SK-N-SH treated with all-trans-retinoic acid at 6 μM for 48 hours (cell line): ENCODE measurements at regions not wholly inside any gene's neighbourhood (a gene's known extent, or its start where the extent isn't known, plus 50 kb on each side); places are given as distances from the start of the nearest gene placed in this dataset.

Source experiments
- ATAC-seq: fragments of 200-7000 bp; cut with Tn5 transposase; 3 replicates; pipeline ENCODE4 v1.9.1; 2020; ENCODE audit warnings: mild to moderate bottlenecking, moderate library complexity
- ARNTL ChIP-seq: fragments of 450-650 bp; formaldehyde crosslinking; IDR thresholded peaks from 2 replicates; pipeline ENCODE4 v1.5.0; 2020; ENCODE audit warnings: low read depth, mild to moderate bottlenecking, moderate library complexity, borderline replicate concordance
- BACH2 ChIP-seq: fragments of 250-450 bp; sonication (Bioruptor Pico); IDR thresholded peaks from 2 replicates; pipeline ENCODE4 v1.9.0; 2021; ENCODE audit warnings: mild to moderate bottlenecking, borderline replicate concordance
- CSDC2 ChIP-seq: fragments of 250-450 bp; sonication (Bioruptor Pico); IDR thresholded peaks from 2 replicates; pipeline ENCODE4 v1.5.0; 2020; ENCODE audit warnings: mild to moderate bottlenecking, moderate library complexity
- ESRRG ChIP-seq: fragments of 250-450 bp; sonication (Bioruptor Pico); IDR thresholded peaks from 2 replicates; pipeline ENCODE4 v1.6.1; 2021; ENCODE audit warnings: mild to moderate bottlenecking
- GLIS3 ChIP-seq: fragments of 250-450 bp; sonication (Bioruptor Pico); IDR thresholded peaks from 2 replicates; pipeline ENCODE4 v1.5.0; 2020; ENCODE audit warnings: mild to moderate bottlenecking, moderate library complexity
- ISL1 ChIP-seq: fragments of 250-450 bp; sonication (Bioruptor Pico); IDR thresholded peaks from 2 replicates; pipeline ENCODE4 v2.1.2; 2022; ENCODE audit warnings: mild to moderate bottlenecking, moderate library complexity
- OSR1 ChIP-seq: fragments of 250-450 bp; sonication (Bioruptor Pico); IDR thresholded peaks from 2 replicates; pipeline ENCODE4 v1.8.0; 2022; ENCODE audit warnings: moderate library complexity, mild to moderate bottlenecking, inconsistent platforms
- PPARA ChIP-seq: fragments of 250-450 bp; sonication (Bioruptor Pico); IDR thresholded peaks from 2 replicates; pipeline ENCODE4 v1.5.0; 2020; ENCODE audit warnings: mild to moderate bottlenecking, borderline replicate concordance
- SNAI2 ChIP-seq: fragments of 250-450 bp; sonication (Bioruptor Pico); IDR thresholded peaks from 2 replicates; pipeline ENCODE4 v1.5.0; 2020; ENCODE audit warnings: mild to moderate bottlenecking, moderate library complexity
- TCF4 ChIP-seq: fragments of 250-450 bp; sonication (Bioruptor Pico); IDR thresholded peaks from 2 replicates; pipeline ENCODE4 v1.8.0; 2021; ENCODE audit warnings: mild to moderate bottlenecking, moderate library complexity, borderline replicate concordance
- TOX ChIP-seq: fragments of 250-450 bp; sonication (Bioruptor Pico); IDR thresholded peaks from 2 replicates; pipeline ENCODE4 v1.8.0; 2021; ENCODE audit warnings: mild to moderate bottlenecking, moderate library complexity, borderline replicate concordance
- ZC3H10 ChIP-seq: fragments of 250-450 bp; sonication (Bioruptor Pico); IDR thresholded peaks from 2 replicates; pipeline ENCODE4 v1.5.1; 2021; ENCODE audit warnings: mild to moderate bottlenecking, moderate library complexity
- ZFP3 ChIP-seq: fragments of 250-450 bp; sonication (Bioruptor Pico); IDR thresholded peaks from 2 replicates; pipeline ENCODE4 v1.5.0; 2020; ENCODE audit warnings: mild to moderate bottlenecking, moderate library complexity
- ZFP30 ChIP-seq: fragments of 450-650 bp; formaldehyde crosslinking; IDR thresholded peaks from 2 replicates; pipeline ENCODE4 v1.5.0; 2022; ENCODE audit warnings: mild to moderate bottlenecking, moderate library complexity
- ZNF565 ChIP-seq: fragments of 450-650 bp; formaldehyde crosslinking; conservative IDR thresholded peaks from 2 replicates; pipeline ENCODE4 v1.5.0; 2020; ENCODE audit warnings: low read depth, mild to moderate bottlenecking, moderate library complexity
- ZNF70 ChIP-seq: fragments of 450-650 bp; formaldehyde crosslinking; IDR thresholded peaks from 2 replicates; pipeline ENCODE4 v1.5.0; 2020; ENCODE audit warnings: mild to moderate bottlenecking, moderate library complexity
- ZNF8 ChIP-seq: fragments of 450-650 bp; formaldehyde crosslinking; IDR thresholded peaks from 2 replicates; pipeline ENCODE4 v1.5.0; 2020; ENCODE audit warnings: mild to moderate bottlenecking, moderate library complexity
- TF ChIP-seq, protein P1 (sequence below): fragments of 250-450 bp; sonication (Bioruptor Pico); IDR thresholded peaks from 2 replicates; pipeline ENCODE4 v1.5.1; 2021; ENCODE audit warnings: mild to moderate bottlenecking, moderate library complexity
- TF ChIP-seq, protein P2 (sequence below): fragments of 250-450 bp; sonication (Bioruptor Pico); IDR thresholded peaks from 2 replicates; pipeline ENCODE4 v1.5.0; 2020; ENCODE audit warnings: mild to moderate bottlenecking, moderate library complexity
- TF ChIP-seq, protein P3 (sequence below): fragments of 250-450 bp; sonication (Bioruptor Pico); IDR thresholded peaks from 2 replicates; pipeline ENCODE4 v1.5.1; 2020; ENCODE audit warnings: low read depth, mild to moderate bottlenecking, moderate library complexity

DNA sequence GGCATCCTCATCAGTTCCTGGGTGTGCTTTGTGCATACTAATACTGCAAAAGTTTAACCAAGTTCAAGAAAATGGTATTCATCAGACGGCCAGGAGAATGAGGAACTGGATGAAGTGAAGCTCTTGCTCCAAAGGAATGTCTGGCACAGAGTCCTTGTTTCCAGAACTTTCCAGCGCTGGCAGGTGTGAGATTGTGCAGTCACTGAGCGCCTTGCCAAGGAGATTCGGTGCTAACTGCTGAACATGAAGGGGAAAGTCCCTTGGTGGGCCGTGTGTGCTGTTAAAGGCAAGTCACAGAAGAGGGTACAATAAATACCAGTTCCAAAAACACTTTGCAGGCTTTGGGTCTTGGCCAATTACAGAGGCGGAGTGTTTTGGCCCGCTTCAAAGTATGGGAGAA, 262.3 kb upstream of the SOX4 start:
- ATAC-seq = no peak
- TF ChIP-seq CSDC2 (CRISPR knock-in tag) (no peak), PPARA (CRISPR knock-in tag) (no peak), ZC3H10 (CRISPR knock-in tag) (no peak), ZNF70 (no peak), ISL1 (no peak), OSR1 (CRISPR knock-in tag) (no peak), TCF4 (CRISPR knock-in tag) (no peak), ZNF8 (CRISPR knock-in tag) (no peak)
- TF ChIP-seq, protein P1, sequence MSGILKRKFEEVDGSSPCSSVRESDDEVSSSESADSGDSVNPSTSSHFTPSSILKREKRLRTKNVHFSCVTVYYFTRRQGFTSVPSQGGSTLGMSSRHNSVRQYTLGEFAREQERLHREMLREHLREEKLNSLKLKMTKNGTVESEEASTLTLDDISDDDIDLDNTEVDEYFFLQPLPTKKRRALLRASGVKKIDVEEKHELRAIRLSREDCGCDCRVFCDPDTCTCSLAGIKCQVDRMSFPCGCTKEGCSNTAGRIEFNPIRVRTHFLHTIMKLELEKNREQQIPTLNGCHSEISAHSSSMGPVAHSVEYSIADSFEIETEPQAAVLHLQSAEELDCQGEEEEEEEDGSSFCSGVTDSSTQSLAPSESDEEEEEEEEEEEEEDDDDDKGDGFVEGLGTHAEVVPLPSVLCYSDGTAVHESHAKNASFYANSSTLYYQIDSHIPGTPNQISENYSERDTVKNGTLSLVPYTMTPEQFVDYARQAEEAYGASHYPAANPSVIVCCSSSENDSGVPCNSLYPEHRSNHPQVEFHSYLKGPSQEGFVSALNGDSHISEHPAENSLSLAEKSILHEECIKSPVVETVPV (CRISPR knock-in tag) = no peak
- TF ChIP-seq, all 23 proteins: peak for 0

DNA sequence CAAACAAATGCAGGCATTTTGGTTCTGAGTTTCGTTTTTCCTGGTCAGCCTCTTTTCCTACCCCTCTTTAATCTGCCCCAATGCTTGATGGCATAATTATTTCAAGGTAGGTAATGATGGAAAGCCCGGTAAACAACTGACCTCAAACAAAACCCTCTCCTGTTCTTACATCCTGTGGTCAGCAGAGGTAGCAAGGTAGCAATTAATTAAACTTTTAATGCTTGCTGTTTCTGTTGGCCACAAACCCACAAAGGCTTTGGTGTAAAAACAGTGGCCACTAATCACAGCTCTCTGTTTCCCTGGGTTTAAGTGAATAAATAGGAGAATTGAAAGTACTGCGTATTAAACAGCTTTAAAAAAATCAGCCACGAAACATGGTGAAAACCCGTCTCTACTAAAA, 261.5 kb upstream of the SOX4 start:
- TF ChIP-seq ARNTL (CRISPR knock-in tag) (no peak), ESRRG (no peak), ZFP3 (CRISPR knock-in tag) (no peak), OSR1 (CRISPR knock-in tag) (no peak), CSDC2 (CRISPR knock-in tag) (no peak), GLIS3 (CRISPR knock-in tag) (no peak)
- TF ChIP-seq, protein P2, sequence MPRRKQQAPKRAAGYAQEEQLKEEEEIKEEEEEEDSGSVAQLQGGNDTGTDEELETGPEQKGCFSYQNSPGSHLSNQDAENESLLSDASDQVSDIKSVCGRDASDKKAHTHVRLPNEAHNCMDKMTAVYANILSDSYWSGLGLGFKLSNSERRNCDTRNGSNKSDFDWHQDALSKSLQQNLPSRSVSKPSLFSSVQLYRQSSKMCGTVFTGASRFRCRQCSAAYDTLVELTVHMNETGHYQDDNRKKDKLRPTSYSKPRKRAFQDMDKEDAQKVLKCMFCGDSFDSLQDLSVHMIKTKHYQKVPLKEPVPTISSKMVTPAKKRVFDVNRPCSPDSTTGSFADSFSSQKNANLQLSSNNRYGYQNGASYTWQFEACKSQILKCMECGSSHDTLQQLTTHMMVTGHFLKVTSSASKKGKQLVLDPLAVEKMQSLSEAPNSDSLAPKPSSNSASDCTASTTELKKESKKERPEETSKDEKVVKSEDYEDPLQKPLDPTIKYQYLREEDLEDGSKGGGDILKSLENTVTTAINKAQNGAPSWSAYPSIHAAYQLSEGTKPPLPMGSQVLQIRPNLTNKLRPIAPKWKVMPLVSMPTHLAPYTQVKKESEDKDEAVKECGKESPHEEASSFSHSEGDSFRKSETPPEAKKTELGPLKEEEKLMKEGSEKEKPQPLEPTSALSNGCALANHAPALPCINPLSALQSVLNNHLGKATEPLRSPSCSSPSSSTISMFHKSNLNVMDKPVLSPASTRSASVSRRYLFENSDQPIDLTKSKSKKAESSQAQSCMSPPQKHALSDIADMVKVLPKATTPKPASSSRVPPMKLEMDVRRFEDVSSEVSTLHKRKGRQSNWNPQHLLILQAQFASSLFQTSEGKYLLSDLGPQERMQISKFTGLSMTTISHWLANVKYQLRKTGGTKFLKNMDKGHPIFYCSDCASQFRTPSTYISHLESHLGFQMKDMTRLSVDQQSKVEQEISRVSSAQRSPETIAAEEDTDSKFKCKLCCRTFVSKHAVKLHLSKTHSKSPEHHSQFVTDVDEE (CRISPR knock-in tag) = no peak
- TF ChIP-seq, protein P3, sequence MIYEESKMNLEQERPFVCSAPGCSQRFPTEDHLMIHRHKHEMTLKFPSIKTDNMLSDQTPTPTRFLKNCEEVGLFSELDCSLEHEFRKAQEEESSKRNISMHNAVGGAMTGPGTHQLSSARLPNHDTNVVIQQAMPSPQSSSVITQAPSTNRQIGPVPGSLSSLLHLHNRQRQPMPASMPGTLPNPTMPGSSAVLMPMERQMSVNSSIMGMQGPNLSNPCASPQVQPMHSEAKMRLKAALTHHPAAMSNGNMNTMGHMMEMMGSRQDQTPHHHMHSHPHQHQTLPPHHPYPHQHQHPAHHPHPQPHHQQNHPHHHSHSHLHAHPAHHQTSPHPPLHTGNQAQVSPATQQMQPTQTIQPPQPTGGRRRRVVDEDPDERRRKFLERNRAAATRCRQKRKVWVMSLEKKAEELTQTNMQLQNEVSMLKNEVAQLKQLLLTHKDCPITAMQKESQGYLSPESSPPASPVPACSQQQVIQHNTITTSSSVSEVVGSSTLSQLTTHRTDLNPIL (CRISPR knock-in tag) = no peak
- no peak for ATAC-seq

DNA sequence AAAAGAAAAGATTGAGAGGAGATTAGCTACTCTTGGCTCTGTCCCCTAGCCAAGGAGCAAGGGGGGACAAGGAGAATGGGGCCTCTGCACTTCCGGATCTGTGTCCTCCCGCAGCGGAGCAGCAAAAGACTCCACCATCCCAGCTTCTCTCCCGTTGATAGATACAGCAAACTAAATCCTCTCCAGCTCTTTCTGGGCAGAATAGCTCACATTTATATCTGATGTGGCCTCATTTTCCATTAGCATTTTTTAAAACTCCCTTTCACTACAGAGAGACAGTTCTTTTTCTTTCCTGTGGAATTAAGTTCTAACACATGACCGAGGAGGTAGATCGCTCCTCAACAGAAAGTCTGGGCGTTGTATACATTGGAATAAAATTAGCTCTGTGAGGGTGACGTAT, 260.9 kb upstream of the SOX4 start:
- no peak for ATAC-seq
- no peak for TF ChIP-seq GLIS3 (CRISPR knock-in tag)
- no peak for TF ChIP-seq BACH2 (CRISPR knock-in tag)
- TF ChIP-seq ZNF565 (CRISPR knock-in tag) = no peak
- TF ChIP-seq SNAI2 (CRISPR knock-in tag) = no peak
- no peak for TF ChIP-seq TOX
- no peak for TF ChIP-seq ZFP3 (CRISPR knock-in tag)
- TF ChIP-seq ESRRG = no peak
- TF ChIP-seq ZNF70 = no peak
- TF ChIP-seq CSDC2 (CRISPR knock-in tag) = no peak
- TF ChIP-seq, protein P3 (CRISPR knock-in tag) = no peak
- TF ChIP-seq, protein P1 (CRISPR knock-in tag) = no peak
- TF ChIP-seq OSR1 (CRISPR knock-in tag) = no peak
- TF ChIP-seq ARNTL (CRISPR knock-in tag) = no peak
- TF ChIP-seq, protein P2 (CRISPR knock-in tag) = no peak
- TF ChIP-seq ZFP30 (CRISPR knock-in tag) = no peak
- no peak for TF ChIP-seq ZC3H10 (CRISPR knock-in tag)
- TF ChIP-seq PPARA (CRISPR knock-in tag) = no peak
